ENCODE measurements at regions not wholly inside any gene's neighbourhood (a gene's known extent, or its start where the extent isn't known, plus 50 kb on each side); places are given as distances from the start of the nearest gene placed in this dataset.

- TF ChIP-seq, protein P1, sequence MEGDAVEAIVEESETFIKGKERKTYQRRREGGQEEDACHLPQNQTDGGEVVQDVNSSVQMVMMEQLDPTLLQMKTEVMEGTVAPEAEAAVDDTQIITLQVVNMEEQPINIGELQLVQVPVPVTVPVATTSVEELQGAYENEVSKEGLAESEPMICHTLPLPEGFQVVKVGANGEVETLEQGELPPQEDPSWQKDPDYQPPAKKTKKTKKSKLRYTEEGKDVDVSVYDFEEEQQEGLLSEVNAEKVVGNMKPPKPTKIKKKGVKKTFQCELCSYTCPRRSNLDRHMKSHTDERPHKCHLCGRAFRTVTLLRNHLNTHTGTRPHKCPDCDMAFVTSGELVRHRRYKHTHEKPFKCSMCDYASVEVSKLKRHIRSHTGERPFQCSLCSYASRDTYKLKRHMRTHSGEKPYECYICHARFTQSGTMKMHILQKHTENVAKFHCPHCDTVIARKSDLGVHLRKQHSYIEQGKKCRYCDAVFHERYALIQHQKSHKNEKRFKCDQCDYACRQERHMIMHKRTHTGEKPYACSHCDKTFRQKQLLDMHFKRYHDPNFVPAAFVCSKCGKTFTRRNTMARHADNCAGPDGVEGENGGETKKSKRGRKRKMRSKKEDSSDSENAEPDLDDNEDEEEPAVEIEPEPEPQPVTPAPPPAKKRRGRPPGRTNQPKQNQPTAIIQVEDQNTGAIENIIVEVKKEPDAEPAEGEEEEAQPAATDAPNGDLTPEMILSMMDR (IDR thresholded peaks at IDR 0.05; ENCODE audit: low read length), result no peak
- no peak for TF ChIP-seq EZH2 (IDR thresholded peaks at IDR 0.05; ENCODE audit: borderline replicate concordance, low read length)
These were observed 1122.3 kb upstream of the PCDH10 start for GRCh38 chr4:132026816-132027215.
